Stimulated activated CD4-positive, alpha-beta T cell treated with anti-CD3 and anti-CD28 coated beads, Interleukin-2, amount 100 ng/mL, for 48 hours (primary cell): ENCODE measurements at regions not wholly inside any gene's neighbourhood (a gene's known extent, or its start where the extent isn't known, plus 50 kb on each side); places are given as distances from the start of the nearest gene placed in this dataset.

Experiments used
- DNase-seq, 2 donors: peaks; one replicate each; pipeline ENCODE4 v3.0.0-alpha.2; 2020

DNA sequence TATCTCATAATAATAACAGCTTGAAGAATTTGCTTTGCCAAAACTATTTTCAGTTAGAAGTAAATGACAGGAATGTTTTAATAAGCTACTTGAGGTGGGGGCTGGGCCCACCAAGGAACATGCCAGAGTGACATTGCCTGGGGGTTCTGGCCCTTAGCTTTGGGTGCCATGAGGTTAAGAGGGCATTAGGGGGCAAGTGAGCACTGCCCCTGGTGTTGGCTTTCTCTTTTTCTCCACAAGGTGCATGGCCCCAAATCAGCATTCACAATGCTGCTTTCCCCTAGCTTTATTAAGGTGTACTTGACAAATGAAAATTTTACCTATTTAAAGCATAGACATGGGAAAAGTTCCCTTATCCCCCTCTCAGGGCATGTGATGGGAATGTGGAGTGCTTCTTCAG, 305.4 kb downstream of the TENT4A start:
- DNase-seq = no peak

DNA sequence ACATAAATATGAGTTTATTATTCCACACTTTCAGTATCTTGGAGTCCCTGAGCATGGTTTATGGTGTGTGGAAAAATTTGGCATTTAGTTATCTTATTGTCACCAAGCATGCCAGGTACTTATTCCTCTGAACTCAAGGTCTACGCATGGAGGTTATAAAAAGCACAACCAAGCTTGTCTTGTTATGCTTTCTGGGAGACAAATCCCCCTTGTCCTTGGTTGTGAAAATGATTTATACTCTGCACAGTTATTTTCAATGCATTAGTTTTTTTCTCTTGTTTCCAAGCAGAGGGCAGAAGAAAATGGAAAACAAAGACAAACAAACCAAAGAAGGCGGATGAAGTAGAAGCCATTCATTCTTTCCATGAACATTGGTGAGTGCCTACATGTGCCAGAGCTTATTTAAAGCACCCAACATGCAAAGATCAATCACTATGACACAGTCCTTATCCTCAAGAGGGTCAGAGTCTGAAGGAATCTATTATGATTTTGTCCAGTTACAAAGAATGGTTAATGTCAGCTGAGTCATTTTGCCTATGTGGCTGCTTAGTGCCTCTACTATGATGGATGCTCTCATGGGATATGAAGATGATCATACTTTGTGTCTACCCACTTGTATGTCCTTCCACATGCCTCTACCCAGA, 323.1 kb downstream of the TENT4A start:
- DNase-seq = no peak

DNA sequence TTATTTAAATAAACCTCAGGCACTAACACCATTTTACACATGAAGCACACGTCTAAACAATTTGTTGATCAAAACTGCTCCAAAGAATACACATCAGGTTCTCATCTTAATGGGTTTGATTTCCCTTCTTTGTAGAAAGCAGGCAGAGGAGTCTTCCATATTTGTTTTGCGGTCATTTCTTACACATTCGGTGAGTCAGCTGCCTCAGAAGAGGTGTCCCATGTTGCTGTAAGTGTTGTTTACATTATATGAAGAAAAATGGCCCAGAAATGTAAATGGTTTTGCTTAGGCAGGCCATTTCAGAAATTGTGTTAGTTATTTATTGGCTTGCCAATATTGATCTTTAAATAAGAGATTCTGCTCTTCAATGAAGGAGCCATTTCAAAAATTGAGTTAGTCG, 325.8 kb downstream of the TENT4A start:
- DNase-seq = no peak

DNA sequence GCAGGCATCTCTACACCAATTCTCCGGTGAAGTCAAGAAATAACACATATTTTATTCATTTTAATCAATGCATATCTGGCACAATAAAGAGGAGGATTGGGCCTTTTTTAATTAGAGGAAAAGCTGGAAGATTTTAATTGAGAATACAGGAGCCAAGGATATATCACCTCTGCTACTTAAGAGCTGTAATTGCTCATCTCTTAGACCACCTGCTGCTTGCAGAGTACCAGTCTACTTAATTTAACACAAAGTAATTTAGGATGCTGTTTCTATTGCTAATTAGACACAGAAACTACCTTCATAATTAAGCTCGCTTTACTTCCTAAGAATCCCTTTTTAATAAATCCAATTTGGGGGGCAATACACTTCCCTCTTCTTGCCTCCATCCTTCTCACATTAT, 326.9 kb downstream of the TENT4A start:
- no peak for DNase-seq

DNA sequence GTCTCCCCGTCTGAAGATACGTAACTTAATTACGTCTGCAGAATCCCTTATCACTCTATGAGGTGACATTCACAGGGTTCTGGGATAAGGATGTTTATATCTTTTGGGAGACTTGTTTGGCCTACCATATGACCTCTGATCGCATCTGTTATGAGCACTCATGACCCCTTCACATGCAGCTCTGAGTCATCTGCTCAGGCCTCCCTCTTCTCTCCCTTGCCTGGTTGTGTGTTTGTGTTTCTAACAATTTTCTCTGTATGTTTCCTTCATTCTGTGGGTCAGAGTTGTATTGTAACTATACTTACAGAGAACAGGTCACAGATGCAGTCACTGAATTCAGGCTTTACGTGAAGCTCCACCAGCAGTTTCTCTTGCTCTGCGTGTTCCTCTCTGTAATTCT, 330.6 kb downstream of the TENT4A start:
- no peak for DNase-seq

DNA sequence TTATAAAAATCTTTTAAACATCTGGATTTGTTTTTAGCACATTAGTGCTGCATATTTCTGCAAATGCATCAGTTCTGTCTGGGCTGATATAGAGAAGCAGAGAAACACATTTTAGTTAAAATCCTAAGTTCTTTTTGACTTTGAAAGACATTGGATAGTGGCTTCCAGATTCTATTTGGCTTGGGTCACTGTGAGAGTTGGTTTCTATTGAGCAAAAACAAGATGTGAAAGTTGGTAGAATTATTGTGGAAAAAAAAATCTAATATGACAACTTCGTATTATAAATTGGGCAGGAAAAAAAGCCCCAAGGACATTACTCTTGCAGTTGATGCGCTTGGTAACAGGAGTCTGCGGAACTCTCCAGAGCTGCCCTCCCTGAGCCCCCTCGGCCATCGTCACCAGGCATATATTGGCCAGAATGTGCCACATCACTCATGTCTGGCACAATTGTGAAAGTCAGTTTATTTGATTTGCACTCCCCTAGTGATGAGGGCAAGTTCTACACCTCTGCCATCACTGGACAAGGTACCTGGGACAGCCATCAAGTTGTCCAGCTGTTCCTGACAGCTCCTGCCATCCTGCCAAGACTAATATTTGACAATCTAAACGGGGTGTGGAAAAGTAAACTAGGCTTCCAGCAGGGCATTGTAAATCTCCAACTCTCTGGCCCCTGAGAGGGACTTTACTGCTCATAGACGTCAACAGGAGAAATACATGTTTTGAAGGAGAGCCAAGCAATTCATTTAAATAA, 334.5 kb downstream of the TENT4A start:
- DNase-seq = no peak

DNA sequence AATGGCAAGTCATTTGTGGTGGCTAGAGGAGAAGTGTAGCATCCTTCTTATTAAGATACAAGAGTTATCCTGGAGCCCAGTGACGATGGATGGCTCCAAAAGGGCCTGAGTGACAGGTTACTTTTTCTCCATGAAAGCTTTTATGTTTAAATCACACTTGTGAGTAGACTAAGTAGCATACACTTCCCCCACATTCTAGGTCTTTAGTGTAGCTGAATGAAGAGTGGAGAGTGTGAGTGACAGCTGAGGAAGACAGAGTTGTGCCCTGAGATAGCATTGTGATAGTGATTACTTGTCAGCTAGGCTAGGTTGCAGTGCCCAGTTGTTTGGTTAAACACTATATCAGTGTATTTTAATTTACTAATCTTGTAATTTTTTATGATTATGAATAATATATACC, 337.8 kb downstream of the TENT4A start:
- DNase-seq = no peak

DNA sequence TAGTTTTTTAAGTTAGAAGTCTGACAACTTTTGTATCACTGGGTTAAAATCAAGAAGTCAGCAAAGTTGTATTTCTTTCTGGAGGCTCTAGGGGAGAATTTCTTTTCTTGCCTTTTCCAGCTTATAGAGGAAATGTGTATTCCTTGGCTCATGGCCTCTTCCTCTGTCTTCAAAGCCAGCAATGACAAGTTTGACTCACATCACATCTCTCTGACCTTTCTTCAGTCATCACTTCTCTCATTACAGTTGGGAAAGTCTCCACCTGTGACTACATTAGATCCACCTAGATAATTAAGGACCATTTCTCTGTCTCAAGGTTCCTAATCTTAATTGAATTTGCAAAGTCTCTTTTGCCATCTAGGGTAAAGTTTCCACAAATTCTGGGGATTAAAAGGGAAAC, 339.9 kb downstream of the TENT4A start:
- no peak for DNase-seq

DNA sequence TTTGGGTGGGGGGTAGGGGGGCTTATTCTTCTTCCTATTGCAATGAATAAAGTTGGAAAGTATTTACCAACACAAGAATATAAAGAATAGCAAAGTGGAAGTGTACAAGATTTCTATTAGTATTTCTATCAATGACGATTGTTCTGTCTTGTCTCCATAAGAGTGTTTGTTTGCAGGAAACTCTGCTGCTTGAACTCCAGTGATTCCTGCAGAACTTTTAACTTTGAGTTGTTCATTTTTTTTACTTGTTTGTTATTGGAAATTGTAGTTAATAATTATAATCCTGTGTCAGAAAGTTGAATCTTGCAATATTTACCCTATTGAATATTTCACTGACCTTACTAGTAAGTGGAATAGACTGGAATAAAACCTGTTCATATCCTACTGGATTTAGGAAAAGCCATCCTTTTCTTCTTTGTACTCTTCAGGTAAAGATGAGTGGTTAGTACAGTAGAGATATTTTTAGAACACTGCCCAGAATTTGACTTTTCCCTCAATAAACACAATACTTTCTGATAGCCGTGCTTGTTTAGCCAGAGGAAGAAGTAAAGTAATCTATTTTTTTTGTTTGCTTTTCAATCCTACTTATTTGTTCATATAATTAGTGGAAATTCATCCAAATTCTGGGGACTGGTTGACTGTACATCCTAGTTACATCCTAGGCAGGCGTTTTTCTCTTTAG, 340.4 kb downstream of the TENT4A start:
- DNase-seq = no peak

DNA sequence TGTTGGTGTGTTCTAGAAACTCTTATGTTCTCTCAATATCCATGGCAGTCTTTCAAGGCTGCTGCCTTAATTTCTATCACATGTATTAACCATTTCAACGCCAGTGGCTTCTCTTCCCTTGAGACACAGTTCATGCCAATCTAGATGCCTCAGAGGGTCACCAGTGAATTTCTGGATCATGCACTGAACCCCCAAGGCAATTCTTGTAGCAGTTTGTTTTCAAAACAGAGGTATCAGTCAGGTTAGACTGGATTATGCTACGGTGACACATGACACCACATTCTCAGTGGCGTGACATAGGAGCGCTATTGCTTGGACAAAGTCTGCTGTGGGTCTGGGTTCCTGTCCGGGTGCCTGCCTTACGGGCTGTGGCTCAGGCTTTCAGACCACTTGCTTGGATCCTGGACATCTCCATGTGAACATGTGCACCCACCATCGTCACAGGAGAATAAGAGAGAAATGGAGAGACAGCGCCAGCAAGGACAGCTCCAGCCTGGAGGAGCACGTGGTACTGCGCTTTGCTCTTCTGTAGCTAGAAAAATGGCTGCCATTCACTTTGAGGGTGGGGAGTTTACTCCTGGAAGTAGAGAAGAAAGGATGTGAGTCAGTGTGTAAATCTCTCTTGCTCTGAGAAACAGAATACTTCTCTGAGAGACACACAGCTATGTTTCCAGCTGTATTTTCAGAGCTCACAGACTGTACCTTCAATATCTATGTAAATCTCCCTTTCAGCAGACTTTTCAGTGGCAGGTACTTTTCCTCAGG, 329.3 kb upstream of the ADCY2 start:
- no peak for DNase-seq

DNA sequence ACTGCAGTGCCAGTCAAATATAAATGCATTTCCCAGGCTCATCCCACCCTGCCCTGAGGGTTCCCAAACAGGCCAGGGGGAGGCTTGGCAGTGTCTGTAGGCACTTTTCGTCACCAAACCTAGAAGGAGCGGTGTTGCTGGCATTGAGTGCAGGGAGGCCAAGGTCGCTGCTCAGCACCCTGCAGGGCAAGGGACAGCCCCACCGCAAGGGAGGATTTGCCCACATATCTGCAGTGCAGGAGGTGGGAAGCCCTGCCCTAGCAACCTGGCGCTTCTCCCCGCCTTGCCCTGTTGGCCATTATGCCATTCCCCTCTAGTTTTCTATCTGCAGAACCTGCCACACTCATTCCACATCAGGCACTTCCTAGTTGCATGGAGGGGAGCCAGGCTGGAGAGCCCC, 327.8 kb upstream of the ADCY2 start:
- DNase-seq = no peak

DNA sequence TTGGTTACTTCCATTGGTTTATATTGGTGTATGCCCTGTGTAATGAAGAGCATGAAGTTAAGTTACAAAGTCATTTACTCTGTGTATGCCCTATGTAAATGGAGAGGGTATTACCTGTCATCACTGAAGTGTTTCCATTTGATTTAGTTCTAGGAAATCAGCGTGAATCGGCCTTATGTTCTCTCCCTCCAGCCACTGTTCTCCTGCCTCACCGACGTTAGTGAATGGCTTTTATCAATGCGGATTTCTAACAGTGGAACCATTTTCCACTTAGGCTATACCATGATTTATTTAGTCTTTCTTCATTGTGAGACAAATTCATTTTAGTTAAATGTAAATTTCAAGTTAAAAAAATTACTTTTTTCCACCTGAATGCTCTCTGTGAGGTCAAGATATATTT, 327.0 kb upstream of the ADCY2 start:
- DNase-seq = no peak

DNA sequence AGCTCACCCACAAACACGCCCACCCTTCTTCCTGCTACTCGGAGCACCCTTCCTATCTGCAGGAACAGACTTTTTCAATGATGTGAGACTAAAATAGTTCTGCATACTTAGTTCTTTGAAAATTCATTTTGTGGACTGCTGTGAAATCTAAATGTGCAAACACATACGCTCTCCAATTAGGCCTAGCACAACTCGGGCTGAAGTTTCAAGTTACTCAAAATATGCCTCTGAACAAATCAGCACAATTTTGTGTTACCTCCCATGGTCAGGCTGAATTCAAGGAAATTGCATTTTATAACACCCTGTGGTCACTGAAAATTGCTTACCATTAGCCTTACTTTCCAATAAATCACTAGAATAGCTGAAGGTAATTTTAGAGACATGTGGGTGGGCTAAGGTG, 323.8 kb upstream of the ADCY2 start:
- DNase-seq = no peak

DNA sequence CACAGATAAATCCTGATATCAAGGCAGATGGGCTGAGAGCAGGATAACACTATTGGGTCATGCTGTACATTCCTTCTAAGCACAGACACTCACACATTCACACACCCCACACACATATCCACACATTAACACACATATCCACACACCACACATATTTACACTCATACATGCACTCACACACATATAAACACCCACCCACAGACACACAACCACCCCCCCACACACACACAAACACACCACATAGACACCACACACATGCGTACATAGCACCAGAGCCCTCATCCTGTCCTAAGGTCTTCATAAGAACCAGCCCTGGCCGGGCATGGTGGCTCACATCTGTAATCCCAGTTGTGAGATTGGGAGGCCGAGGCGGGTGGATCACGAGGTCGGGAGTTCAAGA, 322.3 kb upstream of the ADCY2 start:
- DNase-seq = no peak

DNA sequence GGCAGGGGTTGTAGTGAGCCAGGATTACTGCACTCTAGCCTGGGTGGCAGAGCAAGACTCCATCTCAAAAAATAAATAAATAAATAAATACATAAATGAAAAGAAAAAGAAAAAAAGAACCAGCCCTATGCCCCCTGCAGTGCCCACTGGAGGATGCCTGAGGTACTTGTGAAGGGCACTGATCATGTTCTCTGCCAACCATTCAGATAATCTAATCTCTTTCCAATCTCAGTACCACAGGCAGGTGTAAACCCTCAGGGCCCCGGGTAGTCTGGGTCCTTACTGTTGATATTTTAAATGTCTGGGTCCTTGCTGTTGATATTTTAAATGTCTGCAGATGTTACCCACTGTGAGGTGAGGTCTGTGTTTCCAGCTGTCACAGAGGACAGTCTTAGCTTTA, 321.8 kb upstream of the ADCY2 start:
- DNase-seq = no peak

DNA sequence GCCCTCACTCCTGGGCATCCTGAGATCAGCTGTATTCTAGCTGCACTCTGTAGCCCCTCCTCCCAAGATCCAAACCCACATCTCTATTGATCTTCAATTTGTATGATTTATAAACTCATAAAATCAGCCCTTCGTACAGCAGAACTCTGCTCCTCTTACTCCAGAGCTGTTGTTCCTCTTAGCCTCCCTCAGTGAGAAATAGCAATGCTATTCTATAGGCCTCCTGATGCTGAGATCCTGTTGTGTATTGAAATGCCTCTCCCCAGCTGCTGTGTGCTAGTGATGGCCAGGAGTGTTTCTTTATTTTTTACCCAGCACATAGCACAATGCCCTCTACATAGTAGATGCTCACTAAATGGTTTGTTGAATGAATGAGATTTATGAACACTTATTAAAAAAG, 320.5 kb upstream of the ADCY2 start:
- DNase-seq = no peak

DNA sequence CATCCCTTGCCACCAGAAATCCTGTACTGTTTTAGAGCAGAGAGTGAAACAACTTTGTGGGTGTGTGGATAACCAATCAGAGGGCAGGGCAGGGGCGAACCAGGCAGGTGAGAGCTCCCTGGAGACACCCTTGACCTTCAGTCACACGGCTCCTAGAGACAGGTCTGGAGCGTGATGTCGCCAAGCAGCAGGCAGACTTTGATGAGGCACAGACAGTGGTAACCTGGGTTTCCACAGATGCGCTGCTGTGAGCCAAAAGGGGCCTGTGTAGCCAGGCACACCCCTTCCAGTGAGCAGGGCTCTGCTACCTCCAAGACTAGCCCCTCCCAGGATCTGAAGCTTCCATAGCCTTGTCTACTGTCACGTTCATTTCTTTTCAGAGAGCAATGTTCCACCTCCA, 317.8 kb upstream of the ADCY2 start:
- DNase-seq = no peak

DNA sequence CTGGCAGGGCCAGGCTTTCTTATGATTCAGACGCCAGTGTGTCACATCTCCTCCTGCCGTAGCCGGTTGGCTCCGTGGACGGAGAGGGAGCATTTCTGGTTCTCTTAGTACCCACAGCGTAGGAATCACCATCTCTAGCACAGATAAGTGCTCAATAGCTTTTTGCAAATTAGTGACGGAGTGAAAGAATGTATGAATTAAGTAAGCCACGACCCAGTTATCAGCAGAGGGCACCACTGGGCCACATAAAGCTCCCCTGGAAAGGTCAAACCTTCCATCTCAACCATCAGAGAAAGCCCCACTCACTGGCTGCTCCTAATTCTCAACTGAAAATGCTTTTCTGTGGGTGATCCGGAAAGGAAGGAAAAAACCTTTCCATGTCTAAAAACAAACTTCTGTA, 317.0 kb upstream of the ADCY2 start:
- no peak for DNase-seq

DNA sequence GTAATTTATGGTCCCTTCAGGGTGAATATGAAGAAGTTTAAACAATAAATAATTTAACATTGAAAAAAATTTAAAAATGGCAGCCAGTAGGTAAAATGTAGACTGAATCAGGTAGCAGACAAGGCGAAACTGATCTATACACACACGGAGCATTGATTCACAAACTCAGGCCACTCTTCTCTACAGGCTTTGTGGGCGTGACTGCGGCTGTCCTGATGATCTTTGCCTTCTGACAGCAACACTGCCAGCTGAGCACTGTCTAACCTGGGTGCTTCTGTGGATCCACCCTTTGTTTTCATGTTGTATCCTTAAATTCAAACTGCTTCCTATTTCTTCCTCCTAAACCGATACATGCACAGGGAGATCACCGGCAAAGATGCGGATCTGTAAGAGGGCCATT, 315.4 kb upstream of the ADCY2 start:
- no peak for DNase-seq

DNA sequence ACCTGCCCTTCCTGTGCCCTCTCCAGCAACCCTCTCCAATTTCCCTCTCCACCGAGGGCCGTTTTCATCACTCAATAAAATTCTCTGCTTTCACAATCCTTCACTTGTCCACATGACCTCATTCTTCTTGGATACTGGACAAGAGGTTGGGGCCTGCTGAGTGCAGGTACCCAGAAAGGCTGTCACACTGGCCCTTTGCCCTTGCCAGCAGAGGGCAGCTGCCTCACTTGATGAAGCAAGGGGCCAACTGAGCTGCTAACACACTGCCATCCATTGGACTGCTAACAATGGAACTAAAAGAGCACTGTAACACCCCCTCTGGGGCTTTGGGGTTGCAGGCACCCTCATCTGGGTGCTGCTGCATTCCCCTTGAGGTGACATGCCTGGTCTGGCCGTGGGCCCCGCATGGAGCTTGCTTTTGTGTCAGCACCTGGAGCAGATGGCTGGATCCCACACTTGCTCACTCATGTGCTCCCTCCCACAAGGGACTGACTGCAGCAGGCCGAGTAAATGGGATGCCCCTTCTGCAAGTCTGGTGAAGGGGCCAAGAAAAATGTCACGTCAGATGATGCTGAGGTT, 308.1 kb upstream of the ADCY2 start:
- no peak for DNase-seq

DNA sequence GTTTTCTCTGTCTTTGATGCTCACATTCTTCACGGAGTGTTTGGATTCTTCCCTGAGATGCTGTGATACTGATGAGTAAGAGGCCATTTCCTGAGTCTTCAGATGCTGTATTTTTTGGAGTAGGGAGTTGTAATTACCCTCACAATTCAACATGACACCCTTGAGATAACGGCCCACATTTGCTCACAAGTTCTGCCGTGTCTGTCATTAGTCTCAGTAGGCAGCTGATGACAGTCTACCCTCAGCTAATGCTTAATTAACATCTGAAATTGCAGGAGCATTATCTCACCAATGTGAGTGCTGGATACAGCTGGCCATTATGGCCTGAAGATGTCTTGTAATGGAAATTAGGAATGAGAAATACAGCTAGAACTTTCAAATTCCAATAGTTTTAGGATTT, 307.1 kb upstream of the ADCY2 start:
- DNase-seq = no peak

DNA sequence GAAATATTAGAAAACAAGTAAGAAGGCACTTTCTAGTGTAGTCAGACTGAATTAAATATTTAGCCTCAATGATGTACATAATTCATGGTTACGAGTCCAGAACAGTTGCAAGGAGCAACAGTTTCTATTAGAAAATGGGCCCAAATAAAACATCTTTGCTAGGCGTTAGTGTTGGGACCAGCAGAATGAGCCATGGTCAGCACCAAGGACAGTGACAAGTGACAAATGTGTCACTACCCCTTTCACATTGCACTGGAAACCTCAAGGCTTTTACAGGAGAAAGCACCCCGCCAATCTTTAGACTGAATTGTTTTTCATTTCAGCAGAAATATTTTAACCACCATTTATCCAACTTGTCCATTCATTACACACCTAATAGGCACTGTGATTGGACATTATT, 301.3 kb upstream of the ADCY2 start:
- peak in 1 of 2 donors; percentile 1 for DNase-seq

DNA sequence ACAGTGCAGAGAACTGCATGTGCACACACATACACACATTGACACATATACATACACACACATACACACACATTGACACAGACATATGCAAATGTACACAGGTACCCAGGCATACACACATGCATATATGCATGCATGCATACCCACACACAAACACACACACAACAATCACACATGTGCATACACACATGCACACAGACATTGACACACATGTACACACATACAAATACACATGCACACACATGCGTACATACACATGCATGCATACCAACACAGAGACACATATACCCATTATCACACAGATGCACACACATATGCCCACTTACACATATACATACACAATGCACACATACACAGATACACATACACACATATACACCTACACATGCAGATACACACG, 299.6 kb upstream of the ADCY2 start:
- no peak for DNase-seq
